IPS DF 19.7 (cell line): ENCODE measurements at regions not wholly inside any gene's neighbourhood (a gene's known extent, or its start where the extent isn't known, plus 50 kb on each side); places are given as distances from the start of the nearest gene placed in this dataset.

Experiments used
- DNase-seq: peaks from one replicate; pipeline ENCODE4 v3.0.0-alpha.2; 2013; ENCODE audit warnings: low read depth, low spot score

GRCh38 chr3:180092889-180093288 lies 56.2 kb upstream of the PEX5L start:
- no peak for DNase-seq

GRCh38 chr3:180093535-180093934 lies 56.8 kb upstream of the PEX5L start:
- no peak for DNase-seq

GRCh38 chr3:180097626-180098025 lies 60.9 kb upstream of the PEX5L start:
- no peak for DNase-seq

- no peak for DNase-seq
These were observed 65.4 kb upstream of the PEX5L start for GRCh38 chr3:180102134-180102533.

- DNase-seq: no peak
These were observed 65.9 kb upstream of the PEX5L start for GRCh38 chr3:180102604-180103003.

GRCh38 chr3:180116203-180116602 lies 79.5 kb upstream of the PEX5L start:
- no peak for DNase-seq

GRCh38 chr3:180116658-180117057 lies 79.9 kb upstream of the PEX5L start:
- no peak for DNase-seq

GRCh38 chr3:180117381-180118163 lies 80.8 kb upstream of the PEX5L start:
- no peak for DNase-seq

- no peak for DNase-seq
These were observed 82.8 kb upstream of the PEX5L start for GRCh38 chr3:180119567-180119966.

GRCh38 chr3:180123928-180124327 lies 87.2 kb upstream of the PEX5L start:
- no peak for DNase-seq

- DNase-seq: no peak
These were observed 94.4 kb upstream of the PEX5L start for GRCh38 chr3:180131169-180131568.

GRCh38 chr3:180135101-180135500 lies 98.4 kb upstream of the PEX5L start:
- DNase-seq: no peak

GRCh38 chr3:180138871-180139270 lies 102.1 kb upstream of the PEX5L start:
- DNase-seq: no peak

GRCh38 chr3:180142041-180142440 lies 105.3 kb upstream of the PEX5L start:
- no peak for DNase-seq

GRCh38 chr3:180142472-180142871 lies 105.7 kb upstream of the PEX5L start:
- DNase-seq: no peak

GRCh38 chr3:180161770-180162169 lies 125.0 kb upstream of the PEX5L start:
- DNase-seq: no peak

GRCh38 chr3:180175572-180175971 lies 138.8 kb upstream of the PEX5L start:
- DNase-seq: no peak

GRCh38 chr3:180176059-180176458 lies 139.3 kb upstream of the PEX5L start:
- DNase-seq: no peak

- no peak for DNase-seq
These were observed 140.5 kb upstream of the PEX5L start for GRCh38 chr3:180177255-180177654.

GRCh38 chr3:180179562-180179961 lies 142.8 kb upstream of the PEX5L start:
- no peak for DNase-seq

GRCh38 chr3:180180795-180181194 lies 144.1 kb upstream of the PEX5L start:
- no peak for DNase-seq

GRCh38 chr3:180181387-180181786 lies 144.7 kb upstream of the PEX5L start:
- no peak for DNase-seq

GRCh38 chr3:180183346-180183745 lies 146.6 kb upstream of the PEX5L start:
- no peak for DNase-seq

- DNase-seq: no peak
These were observed 148.1 kb upstream of the PEX5L start for GRCh38 chr3:180184816-180185215.
